ENCODE measurements at regions not wholly inside any gene's neighbourhood (a gene's known extent, or its start where the extent isn't known, plus 50 kb on each side); places are given as distances from the start of the nearest gene placed in this dataset.
"Not testable (repeated sequence)": the region's sequence is repeated elsewhere in the genome, so short reads cannot be mapped to it uniquely, and the experiment has no call there.

DNA sequence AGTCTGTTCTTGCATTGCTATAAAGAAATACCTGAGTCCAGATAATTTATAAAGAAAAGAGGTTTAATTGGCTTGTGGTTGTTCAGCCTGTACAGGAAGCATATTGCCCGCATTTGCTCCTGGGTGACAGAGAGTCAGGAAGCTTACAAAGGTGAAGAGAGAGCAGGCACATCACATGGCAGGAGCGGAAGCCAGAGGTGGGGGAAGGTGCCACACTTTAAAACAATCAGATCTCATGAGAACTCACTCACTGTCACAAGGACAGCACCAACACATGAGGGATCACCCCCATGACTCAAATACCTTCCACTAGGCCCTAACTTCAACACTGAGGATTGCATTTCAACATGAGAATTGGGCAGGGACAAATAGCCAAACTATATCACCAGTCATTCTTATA, 124.8 kb upstream of the COL5A2 start:
- no peaks in the 10 kb centered on the region for H3K9me3 ChIP-seq (ENCODE audit: control insufficient read depth, low read length)
- H3K4me1 ChIP-seq (ENCODE audit: control insufficient read depth, insufficient read depth, low read length, poor library complexity, severe bottlenecking) = peaks cover 16% of the 10 kb centered on the region
- H3K36me3 ChIP-seq (ENCODE audit: control insufficient read depth, insufficient read depth, low read length) = no peaks in the 10 kb centered on the region
- no peak overlapping the region for H3K4me3 ChIP-seq (ENCODE audit: insufficient read depth, low read depth, low read length, poor library complexity, severe bottlenecking)
- DNase-seq = peak; percentile 3 to 29 (median 13)
- no peaks in the 10 kb centered on the region for H3K27me3 ChIP-seq (replicated peaks; ENCODE audit: control insufficient read depth, insufficient read depth, low read length, poor library complexity, severe bottlenecking)
- H3K27ac ChIP-seq (ENCODE audit: insufficient read depth, low read length, poor library complexity, severe bottlenecking) = no peak overlapping the region

DNA sequence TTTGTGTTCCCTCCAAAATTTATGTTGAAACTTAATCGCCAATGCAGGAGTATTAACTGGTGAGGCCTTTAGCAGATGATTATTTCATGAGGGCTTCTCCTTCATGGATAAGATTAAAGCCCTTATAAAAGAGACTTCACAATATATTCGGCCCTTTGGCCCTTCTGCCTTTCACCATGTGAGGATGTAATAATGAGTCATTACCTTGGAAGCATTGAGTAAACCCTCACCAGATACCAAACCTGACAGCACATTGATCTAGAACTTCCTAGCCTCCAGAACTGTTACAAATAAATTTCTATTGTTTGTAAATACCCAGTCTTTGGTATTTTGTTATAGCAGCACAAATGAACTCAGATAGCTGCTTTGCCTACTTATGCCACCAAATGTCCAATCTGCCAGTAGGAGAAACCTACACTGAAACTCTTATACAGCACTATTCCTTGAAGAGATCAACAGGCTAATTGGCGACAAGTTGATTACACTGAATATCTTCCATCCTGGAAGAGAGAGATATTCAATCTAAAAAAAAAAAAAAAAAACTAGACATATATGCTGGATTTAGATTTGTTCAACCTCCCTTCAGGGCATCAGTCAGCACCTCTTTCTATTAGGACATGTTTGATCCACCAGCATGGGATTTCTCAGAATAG, 125.9 kb upstream of the COL5A2 start:
- Histone ChIP-seq H3K4me1 (ENCODE audit: control insufficient read depth, insufficient read depth, low read length, poor library complexity, severe bottlenecking) (peaks cover 15% of the 10 kb centered on the region), H3K27ac (ENCODE audit: insufficient read depth, low read length, poor library complexity, severe bottlenecking) (no peak overlapping the region)
- no peak for DNase-seq

DNA sequence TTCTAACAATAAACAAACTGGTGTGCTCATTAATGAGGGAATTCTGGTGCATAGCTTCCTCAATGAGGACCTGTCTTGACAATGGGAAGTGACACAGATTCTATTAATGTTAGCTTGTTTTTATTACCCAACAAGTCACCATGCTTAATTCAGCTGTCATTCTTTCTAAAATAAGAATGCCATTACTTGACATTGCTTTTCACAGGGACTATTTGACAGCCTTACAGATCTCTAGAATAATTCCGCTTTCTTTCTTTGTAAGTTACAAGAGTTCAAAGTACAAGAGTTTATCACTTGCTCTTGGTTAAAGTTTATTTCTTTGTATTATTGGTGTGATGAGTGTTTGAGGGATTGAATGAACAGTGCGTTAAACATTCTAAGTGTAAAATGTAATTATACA, 127.0 kb upstream of the COL5A2 start:
- peaks cover 6% of the 10 kb centered on the region for H3K4me1 ChIP-seq (ENCODE audit: control insufficient read depth, insufficient read depth, low read length, poor library complexity, severe bottlenecking)
- DNase-seq = no peak
- no peak overlapping the region for H3K4me3 ChIP-seq (ENCODE audit: insufficient read depth, low read depth, low read length, poor library complexity, severe bottlenecking)
- H3K27ac ChIP-seq (ENCODE audit: insufficient read depth, low read length, poor library complexity, severe bottlenecking) = no peak overlapping the region
- no peaks in the 10 kb centered on the region for H3K36me3 ChIP-seq (ENCODE audit: control insufficient read depth, insufficient read depth, low read length)
- no peaks in the 10 kb centered on the region for H3K27me3 ChIP-seq (replicated peaks; ENCODE audit: control insufficient read depth, insufficient read depth, low read length, poor library complexity, severe bottlenecking)
- no peaks in the 10 kb centered on the region for H3K9me3 ChIP-seq (ENCODE audit: control insufficient read depth, low read length)

More for the DNA sequence above, 125.9 kb upstream of the COL5A2 start:
- H3K36me3 ChIP-seq (ENCODE audit: control insufficient read depth, insufficient read depth, low read length) = no peaks in the 10 kb centered on the region
- no peaks in the 10 kb centered on the region for H3K27me3 ChIP-seq (replicated peaks; ENCODE audit: control insufficient read depth, insufficient read depth, low read length, poor library complexity, severe bottlenecking)
- H3K9me3 ChIP-seq (ENCODE audit: control insufficient read depth, low read length) = no peaks in the 10 kb centered on the region
- H3K4me3 ChIP-seq (ENCODE audit: insufficient read depth, low read depth, low read length, poor library complexity, severe bottlenecking) = no peak overlapping the region

DNA sequence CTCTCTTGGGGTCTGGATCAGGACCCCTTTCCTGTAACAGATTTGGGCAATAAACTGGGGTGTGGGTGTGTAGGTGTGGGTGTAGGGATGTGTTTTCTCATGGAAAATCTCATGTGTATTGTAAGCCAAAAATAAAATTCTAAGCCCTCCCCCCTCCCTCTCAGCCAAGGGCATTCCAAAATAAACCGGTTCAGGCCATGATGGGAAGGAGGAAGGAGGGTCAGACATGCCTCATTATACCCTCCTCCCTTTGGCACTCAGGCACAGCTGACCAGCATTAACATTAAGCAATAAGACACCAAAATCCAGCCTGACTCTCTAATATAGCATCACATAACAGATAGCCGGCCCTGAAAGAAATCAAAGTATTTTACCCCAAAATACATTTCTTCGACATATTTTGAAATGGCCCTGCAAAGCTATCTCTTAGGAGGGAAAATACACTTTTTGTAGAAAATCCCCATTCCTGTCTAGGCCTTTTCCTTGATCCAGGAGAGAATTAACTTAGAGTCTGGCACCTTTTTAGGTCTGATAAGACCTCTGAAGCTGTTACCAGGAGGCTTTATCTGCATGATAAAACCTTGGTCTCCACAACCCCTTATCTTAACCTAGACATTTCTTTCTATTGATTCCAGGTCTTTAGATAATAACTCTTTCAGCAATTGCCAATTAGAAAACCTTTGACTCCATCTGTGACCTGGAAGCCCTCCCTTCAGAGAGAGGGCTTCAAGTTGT, 128.7 kb upstream of the COL5A2 start:
- no peak overlapping the region for H3K4me3 ChIP-seq (ENCODE audit: insufficient read depth, low read depth, low read length, poor library complexity, severe bottlenecking)
- no peak for DNase-seq
- no peaks in the 10 kb centered on the region for H3K9me3 ChIP-seq (ENCODE audit: control insufficient read depth, low read length)
- H3K4me1 ChIP-seq (ENCODE audit: control insufficient read depth, insufficient read depth, low read length, poor library complexity, severe bottlenecking) = peaks cover 13% of the 10 kb centered on the region
- no peak overlapping the region for H3K27ac ChIP-seq (ENCODE audit: insufficient read depth, low read length, poor library complexity, severe bottlenecking)
- H3K36me3 ChIP-seq (ENCODE audit: control insufficient read depth, insufficient read depth, low read length) = no peaks in the 10 kb centered on the region
- no peaks in the 10 kb centered on the region for H3K27me3 ChIP-seq (replicated peaks; ENCODE audit: control insufficient read depth, insufficient read depth, low read length, poor library complexity, severe bottlenecking)

DNA sequence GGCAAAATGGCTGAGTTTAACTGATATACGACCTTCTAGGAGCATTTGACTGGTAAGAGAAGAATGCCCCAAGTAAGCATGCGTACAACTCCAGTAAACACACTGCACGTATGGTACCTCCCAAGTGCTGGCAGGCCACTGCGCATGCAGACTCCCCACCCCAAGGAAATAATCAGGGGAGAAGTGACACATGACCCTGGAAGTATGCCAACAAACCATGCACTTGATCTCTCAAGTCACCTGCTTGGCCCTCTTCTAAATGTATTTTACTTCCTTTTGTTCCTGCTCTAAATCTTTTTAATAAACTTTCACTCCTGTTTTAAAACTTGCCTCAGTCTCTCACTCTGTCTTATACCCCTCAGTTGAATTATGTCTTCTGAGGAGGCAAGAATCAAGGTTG, 129.8 kb upstream of the COL5A2 start:
- peaks cover 6% of the 10 kb centered on the region for H3K4me1 ChIP-seq (ENCODE audit: control insufficient read depth, insufficient read depth, low read length, poor library complexity, severe bottlenecking)
- no peak overlapping the region for H3K27ac ChIP-seq (ENCODE audit: insufficient read depth, low read length, poor library complexity, severe bottlenecking)
- H3K9me3 ChIP-seq (ENCODE audit: control insufficient read depth, low read length) = no peaks in the 10 kb centered on the region
- no peak for DNase-seq
- H3K36me3 ChIP-seq (ENCODE audit: control insufficient read depth, insufficient read depth, low read length) = no peaks in the 10 kb centered on the region
- no peaks in the 10 kb centered on the region for H3K27me3 ChIP-seq (replicated peaks; ENCODE audit: control insufficient read depth, insufficient read depth, low read length, poor library complexity, severe bottlenecking)
- no peak overlapping the region for H3K4me3 ChIP-seq (ENCODE audit: insufficient read depth, low read depth, low read length, poor library complexity, severe bottlenecking)

DNA sequence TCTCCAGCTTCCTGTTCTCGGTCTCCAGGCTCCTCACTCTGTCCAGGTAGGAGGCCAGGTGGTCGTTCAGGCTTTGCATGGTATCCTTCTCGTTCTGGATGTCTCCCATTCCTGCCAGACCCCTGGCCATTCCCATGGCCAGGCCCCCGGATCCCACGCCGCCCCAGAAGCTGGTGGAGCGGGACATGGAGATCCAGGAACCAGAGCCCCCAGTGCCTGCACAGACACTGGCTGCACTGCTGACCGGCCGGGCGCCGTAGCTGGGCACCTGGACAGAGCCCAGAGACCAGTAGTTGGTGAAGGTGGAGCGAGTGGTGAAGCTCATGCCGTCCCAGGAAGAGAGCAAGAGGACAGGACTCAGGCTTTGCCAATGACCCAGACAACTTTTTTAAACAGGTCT, 129.1 kb upstream of the WDR75 start:
- no peak overlapping the region for H3K4me3 ChIP-seq (ENCODE audit: insufficient read depth, low read depth, low read length, poor library complexity, severe bottlenecking)
- H3K27me3 ChIP-seq (replicated peaks; ENCODE audit: control insufficient read depth, insufficient read depth, low read length, poor library complexity, severe bottlenecking) = no peaks in the 10 kb centered on the region
- H3K27ac ChIP-seq (ENCODE audit: insufficient read depth, low read length, poor library complexity, severe bottlenecking) = no peak overlapping the region
- DNase-seq = no peak
- peaks cover 6% of the 10 kb centered on the region for H3K4me1 ChIP-seq (ENCODE audit: control insufficient read depth, insufficient read depth, low read length, poor library complexity, severe bottlenecking)
- no peaks in the 10 kb centered on the region for H3K9me3 ChIP-seq (ENCODE audit: control insufficient read depth, low read length)
- no peaks in the 10 kb centered on the region for H3K36me3 ChIP-seq (ENCODE audit: control insufficient read depth, insufficient read depth, low read length)

DNA sequence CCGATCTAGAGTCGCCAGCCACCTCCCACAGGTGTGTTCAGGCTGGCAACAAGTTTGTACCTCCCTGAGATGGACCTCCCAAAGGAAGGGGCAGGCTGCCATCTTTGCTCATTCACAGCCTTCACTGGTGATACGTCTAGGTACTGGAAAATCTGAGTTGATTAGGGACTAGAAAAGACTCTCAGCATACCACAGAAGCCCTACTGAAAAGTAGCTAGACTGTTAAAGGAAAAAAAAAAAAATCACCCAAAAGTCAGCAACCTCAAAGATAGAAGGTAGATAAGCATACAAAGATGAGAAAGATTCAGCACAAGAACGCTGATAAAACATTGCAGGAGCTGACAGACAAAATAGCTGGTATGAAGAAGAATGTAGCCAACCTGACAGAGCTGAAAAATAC, 128.6 kb upstream of the WDR75 start:
- Histone ChIP-seq H3K36me3 (ENCODE audit: control insufficient read depth, insufficient read depth, low read length) (no peaks in the 10 kb centered on the region), H3K9me3 (ENCODE audit: control insufficient read depth, low read length) (no peaks in the 10 kb centered on the region), H3K4me3 (ENCODE audit: insufficient read depth, low read depth, low read length, poor library complexity, severe bottlenecking) (no peak overlapping the region), H3K27me3 (replicated peaks; ENCODE audit: control insufficient read depth, insufficient read depth, low read length, poor library complexity, severe bottlenecking) (no peaks in the 10 kb centered on the region), H3K27ac (ENCODE audit: insufficient read depth, low read length, poor library complexity, severe bottlenecking) (no peak overlapping the region), H3K4me1 (ENCODE audit: control insufficient read depth, insufficient read depth, low read length, poor library complexity, severe bottlenecking) (peaks cover 6% of the 10 kb centered on the region)
- DNase-seq = no peak

DNA sequence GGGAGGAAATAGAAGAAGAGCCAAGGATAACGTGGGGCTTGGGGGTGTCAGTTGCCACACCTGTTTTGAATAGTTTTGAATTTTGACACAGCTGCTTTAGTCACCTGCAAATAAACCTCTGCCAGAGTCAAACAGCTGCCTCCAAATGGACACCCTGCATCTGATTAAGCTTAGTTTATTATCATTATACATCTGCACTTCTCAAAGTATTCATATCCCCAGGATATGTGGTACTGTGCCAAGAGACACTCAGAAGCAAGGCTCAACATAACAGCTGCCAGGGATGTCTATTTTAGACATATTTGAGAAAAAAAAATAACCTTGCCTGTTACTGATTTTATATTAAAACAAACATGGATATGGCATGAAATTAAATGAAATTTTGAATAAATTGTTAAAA, 122.5 kb upstream of the WDR75 start:
- DNase-seq = no peak
- H3K4me1 ChIP-seq (ENCODE audit: control insufficient read depth, insufficient read depth, low read length, poor library complexity, severe bottlenecking) = no peaks in the 10 kb centered on the region
- no peaks in the 10 kb centered on the region for H3K9me3 ChIP-seq (ENCODE audit: control insufficient read depth, low read length)

DNA sequence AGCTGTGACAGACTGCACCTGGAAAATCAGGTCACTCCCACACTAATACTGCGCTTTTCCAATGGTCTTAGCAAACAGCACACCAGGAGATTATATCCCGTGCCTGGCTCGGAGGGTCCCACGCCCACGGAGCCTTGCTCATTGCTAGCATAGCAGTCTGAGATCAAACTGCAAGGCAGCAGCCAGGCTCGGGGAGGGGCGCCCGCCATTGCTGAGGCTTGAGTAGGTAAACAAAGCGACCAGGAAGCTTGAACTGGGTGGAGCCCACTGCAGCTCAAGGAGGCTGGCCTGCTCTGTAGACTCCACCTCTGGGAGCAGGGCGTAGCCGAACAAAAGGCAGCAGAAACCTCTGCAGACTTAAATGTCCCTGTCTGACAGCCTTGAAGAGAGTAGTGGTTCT, 121.8 kb upstream of the WDR75 start:
- H3K27ac ChIP-seq (ENCODE audit: insufficient read depth, low read length, poor library complexity, severe bottlenecking); H3K27me3 ChIP-seq (replicated peaks; ENCODE audit: control insufficient read depth, insufficient read depth, low read length, poor library complexity, severe bottlenecking); H3K36me3 ChIP-seq (ENCODE audit: control insufficient read depth, insufficient read depth, low read length); H3K9me3 ChIP-seq (ENCODE audit: control insufficient read depth, low read length); DNase-seq; H3K4me1 ChIP-seq (ENCODE audit: control insufficient read depth, insufficient read depth, low read length, poor library complexity, severe bottlenecking); H3K4me3 ChIP-seq (ENCODE audit: insufficient read depth, low read depth, low read length, poor library complexity, severe bottlenecking): not testable (repeated sequence)

More for the DNA sequence above, 122.5 kb upstream of the WDR75 start:
- no peaks in the 10 kb centered on the region for H3K36me3 ChIP-seq (ENCODE audit: control insufficient read depth, insufficient read depth, low read length)
- H3K27ac ChIP-seq (ENCODE audit: insufficient read depth, low read length, poor library complexity, severe bottlenecking) = no peak overlapping the region
- H3K4me3 ChIP-seq (ENCODE audit: insufficient read depth, low read depth, low read length, poor library complexity, severe bottlenecking) = no peak overlapping the region
- no peaks in the 10 kb centered on the region for H3K27me3 ChIP-seq (replicated peaks; ENCODE audit: control insufficient read depth, insufficient read depth, low read length, poor library complexity, severe bottlenecking)

Measured in effector memory CD4-positive, alpha-beta T cell (primary cell).